Amygdala (tissue), 56 donors: ENCODE measurements at regions not wholly inside any gene's neighbourhood (a gene's known extent, or its start where the extent isn't known, plus 50 kb on each side); places are given as distances from the start of the nearest gene placed in this dataset.
"Not testable (repeated sequence)": the region's sequence is repeated elsewhere in the genome, so short reads cannot be mapped to it uniquely, and the experiment has no call there.

ENCODE experiments used
- DNase-seq, 56 donors: peaks; one replicate each; lab custom pipeline; 2025; lab: John Stamatoyannopoulos, UW

- no peak for DNase-seq
These were observed 653.9 kb upstream of the AADAT start for GRCh38 chr4:170743633-170744032.

GRCh38 chr4:170741856-170742255, 652.1 kb upstream of the AADAT start:
- DNase-seq: no peak

DNA sequence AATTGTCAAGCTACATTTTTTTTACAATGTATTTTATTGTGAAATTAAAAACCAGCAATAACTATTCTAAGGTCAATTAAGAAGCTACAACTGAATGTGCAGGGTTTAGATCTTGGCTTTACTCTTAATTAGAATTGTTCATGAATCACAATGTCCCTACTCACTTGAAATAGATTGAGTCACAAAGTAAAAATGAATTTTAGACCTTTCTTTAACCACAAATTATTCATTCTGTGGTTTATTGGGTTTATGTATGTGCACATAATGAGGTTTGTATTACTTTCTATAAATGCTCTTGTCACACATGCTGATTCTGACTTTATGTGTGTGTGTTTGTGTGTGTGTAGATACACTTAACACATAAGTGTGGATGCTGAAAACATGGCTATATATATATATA, 647.0 kb upstream of the AADAT start:
- DNase-seq: no peak

DNA sequence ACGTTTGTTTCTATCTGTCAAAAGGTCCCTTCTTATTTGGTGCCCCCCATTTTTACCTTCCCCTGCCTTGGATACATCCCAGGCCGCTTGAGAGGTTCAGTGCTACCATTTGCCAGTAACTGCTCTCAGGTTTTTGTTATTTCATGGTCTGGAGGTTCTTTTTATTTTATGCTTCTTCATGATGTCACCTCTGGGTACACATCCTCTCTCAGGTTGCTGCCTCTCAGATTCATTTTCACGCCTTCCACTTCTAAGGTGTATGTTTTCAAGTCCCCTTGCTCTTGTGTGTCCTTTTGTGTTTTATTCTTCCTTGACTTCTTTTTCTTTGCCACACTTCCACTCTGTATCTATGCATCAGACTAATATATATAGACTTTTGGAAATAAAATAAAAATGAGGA, 640.1 kb upstream of the AADAT start:
- DNase-seq: no peak

- no peak for DNase-seq
These were observed 639.5 kb upstream of the AADAT start for GRCh38 chr4:170729236-170729635.

GRCh38 chr4:170724191-170724590, 634.4 kb upstream of the AADAT start:
- no peak for DNase-seq

DNA sequence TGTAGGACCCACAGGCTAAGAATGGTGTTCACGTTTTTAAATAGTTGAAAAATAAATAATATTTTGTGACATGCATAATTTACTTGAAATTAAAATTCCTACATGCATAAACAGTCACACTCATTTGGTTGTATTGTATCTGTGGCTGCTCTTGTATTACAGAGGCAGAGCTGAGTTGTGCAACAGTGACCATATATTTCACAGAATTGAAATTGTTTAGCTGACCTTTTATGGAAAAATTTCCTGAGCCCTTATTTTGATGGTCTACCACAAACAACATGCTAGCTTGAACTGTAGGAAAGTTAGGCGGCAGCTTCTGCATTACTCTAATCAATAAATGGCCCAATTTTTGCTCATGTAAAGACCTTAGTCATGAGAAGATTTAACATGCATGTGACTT, 633.4 kb upstream of the AADAT start:
- DNase-seq: no peak

DNA sequence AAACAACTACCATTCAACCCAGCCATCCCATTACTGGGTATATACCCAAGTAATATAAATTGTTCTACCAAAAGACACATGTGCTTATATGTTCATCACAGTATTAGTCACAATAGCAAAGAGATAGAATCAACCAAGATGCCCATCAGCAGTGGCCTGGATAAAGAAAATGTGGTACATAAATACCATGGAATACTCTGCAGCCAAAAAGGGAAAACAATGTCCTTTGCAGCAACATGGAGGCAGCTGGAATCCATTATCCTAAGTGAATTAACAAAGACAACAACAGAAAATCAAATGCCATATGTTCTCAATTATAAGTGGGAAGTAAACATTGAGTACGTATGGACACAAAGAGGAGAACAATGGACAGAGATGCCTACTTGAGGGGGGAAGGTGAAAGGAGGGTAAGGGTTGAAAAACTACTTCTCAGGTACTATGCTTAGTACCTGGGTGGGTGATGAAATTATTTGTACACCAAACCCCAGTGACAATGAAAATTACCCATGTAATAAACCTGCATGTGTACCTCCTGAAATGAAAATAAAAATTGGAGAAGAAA, 632.1 kb upstream of the AADAT start:
- DNase-seq: no peak

- no peak for DNase-seq
These were observed 627.1 kb upstream of the AADAT start for GRCh38 chr4:170716868-170717267.

DNA sequence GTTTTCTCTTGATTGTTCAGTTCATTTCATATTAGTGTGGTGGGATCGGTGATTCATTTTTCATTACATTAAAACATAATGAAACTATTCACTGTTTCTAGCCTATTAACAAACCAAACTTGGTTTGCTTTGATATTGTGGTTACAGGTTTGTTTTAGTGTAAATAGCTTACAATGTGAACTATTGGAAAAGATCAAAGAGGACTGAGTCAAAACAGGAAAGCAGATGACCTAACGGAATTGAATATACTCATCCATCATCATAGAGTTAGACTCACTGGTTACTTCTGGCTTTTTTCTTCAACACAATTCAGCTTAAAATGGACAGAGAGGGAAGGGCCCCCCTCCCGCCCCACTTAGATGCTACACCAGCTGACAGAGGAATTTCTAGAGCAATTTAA, 616.2 kb upstream of the AADAT start:
- no peak for DNase-seq

- DNase-seq: no peak
These were observed 610.3 kb upstream of the AADAT start for GRCh38 chr4:170700064-170700463.

DNA sequence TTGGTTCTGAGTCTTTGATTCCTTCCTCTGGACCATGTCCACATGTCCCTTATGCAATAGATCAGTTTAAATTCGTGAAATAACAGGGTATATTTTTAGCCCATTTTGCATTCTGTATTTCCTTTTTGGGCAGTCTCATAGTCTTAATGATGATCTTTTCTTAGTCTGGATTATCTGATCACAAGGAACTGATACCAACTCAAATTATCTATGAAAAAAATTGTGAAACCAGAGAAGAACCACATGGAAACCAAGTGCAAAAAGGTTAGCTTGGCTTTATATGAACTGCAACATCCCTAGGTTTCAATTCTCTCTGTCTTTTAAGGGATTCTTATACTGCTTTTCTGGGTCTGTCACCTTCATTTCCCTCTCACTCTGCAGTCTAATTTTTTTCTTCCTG, 608.6 kb upstream of the AADAT start:
- no peak for DNase-seq

DNA sequence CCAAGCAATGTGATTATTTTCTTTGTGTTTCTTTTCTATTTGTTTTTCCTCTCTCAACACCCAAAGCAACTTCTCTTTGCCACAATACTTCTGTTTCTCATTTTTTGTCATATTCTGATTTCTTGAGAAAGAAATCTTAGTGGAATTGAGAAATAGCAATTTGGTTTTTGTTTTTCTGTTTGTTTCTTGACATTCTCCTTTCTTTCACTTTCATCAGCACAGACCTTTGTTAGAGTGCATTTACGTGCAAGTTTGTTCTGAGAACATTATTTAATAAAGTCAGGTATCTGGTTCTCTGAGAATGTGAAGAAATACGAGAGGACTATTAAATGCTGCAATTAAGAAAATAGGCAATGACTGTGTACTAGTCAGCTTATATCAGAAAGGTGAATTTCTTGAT, 608.1 kb upstream of the AADAT start:
- DNase-seq: no peak

- no peak for DNase-seq
These were observed 607.3 kb upstream of the AADAT start for GRCh38 chr4:170697045-170697444.

- no peak for DNase-seq
These were observed 601.4 kb upstream of the AADAT start for GRCh38 chr4:170691168-170691567.

- no peak for DNase-seq
These were observed 598.0 kb upstream of the AADAT start for GRCh38 chr4:170687751-170688150.

DNA sequence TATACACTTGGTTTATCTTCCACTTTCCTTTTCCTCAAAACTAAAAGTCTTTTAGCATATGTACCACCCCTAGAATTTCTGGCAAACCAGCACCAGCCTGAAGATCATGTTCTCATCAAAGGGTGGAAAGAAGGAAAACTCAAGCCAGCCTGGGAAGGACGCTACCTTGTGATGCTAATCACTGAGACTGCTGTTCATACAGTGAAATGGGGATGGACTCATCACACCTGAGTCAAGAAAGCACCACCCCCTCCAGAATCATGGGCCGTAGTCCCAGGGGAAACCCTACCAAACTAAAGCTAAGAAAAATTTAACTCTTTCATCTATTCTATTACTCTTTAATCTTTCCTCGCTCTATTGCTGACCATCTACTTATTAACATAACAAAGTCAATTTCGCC, 595.9 kb upstream of the AADAT start:
- not testable (repeated sequence) for DNase-seq

GRCh38 chr4:170682558-170683294, 593.0 kb upstream of the AADAT start:
- DNase-seq: no peak

DNA sequence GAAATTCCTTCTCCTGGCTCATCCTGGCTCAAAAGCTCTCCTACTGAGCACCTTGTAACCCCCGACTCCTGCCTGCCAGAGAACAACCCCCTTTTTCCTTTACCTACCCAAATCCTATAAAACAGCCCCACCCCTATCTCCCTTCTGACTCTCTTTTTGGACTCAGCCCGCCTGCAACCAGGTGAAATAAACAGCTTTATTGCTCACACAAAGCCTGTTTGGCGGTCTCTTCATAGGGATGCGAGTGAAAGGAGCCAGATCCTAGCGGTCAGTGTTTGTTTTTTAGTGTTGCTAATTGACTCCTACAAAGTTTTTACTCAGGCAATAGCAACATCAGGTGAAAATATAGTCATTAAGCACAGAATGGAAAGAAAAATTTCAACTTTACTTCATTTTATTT, 592.3 kb upstream of the AADAT start:
- DNase-seq: not testable (repeated sequence)

DNA sequence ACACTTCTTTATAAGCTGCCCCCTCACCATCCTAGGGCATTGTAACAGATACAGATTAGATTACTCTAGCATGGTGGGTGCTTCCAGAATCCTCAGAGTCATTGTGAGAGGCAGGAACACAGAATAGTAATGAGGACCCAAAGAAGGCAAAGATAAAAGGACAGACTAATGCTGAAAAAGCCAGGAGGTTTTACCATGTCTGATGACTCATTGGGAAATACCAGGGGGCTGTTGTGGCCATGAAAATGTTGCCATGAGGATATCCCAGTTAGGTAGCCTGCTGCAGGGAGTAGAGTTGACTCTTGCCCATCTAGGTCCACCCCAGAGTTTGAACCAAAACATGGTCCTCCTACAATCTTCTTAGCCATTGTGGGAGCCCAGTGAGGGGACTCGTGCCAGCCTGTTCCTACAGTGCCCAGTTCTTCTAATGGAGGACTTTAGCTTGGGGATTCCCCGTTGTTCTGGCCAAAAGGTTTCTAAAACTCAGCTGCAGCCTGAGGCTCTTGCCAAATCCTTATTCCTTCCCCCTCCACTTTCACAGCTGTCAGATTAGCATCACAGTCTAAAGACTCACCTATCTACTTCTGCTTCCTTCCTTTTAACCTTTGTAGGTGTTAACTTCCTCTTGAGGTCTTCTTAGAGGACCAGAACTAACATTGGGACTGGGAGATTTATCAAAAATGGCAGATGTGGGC, 586.0 kb upstream of the AADAT start:
- no peak for DNase-seq

DNA sequence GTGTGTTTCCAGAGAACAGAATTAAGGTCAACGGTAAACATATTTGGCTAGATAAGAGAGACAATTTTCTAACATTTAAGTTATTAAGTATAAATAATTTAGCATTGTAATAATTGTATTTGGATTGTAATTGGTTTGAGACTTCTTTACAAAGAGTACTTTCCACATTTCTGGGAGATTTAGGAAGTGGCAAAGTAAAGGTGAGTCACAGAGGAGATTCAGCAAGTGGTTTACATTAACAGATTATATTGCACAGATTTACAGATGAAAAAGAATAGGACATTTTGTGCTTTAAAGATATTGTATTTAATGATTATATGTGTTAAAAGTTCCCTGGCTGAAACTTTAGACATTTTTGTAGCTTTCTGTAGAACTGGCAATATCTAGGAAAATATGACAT, 584.4 kb upstream of the AADAT start:
- no peak for DNase-seq

- DNase-seq: no peak
These were observed 582.7 kb upstream of the AADAT start for GRCh38 chr4:170672381-170672965.
